CD1c-positive myeloid dendritic cell (primary cell): ENCODE measurements at regions not wholly inside any gene's neighbourhood (a gene's known extent, or its start where the extent isn't known, plus 50 kb on each side); places are given as distances from the start of the nearest gene placed in this dataset.

ENCODE experiments used
- DNase-seq: peaks from one replicate; pipeline ENCODE4 v3.0.0-alpha.2; 2016; ENCODE audit errors: extremely low spot score

GRCh38 chr11:64457416-64458010 lies 98.2 kb upstream of the SLC22A11 start:
- no peak for DNase-seq

- DNase-seq = no peak
Observed at GRCh38 chr11:64458997-64459396, 96.7 kb upstream of the SLC22A11 start.

- no peak for DNase-seq
Observed at GRCh38 chr11:64459609-64460008, 96.1 kb upstream of the SLC22A11 start.

GRCh38 chr11:64461081-64461480 lies 94.7 kb upstream of the SLC22A11 start:
- DNase-seq = no peak

GRCh38 chr11:64466115-64466718 lies 89.5 kb upstream of the SLC22A11 start:
- DNase-seq = no peak

GRCh38 chr11:64469288-64469687 lies 86.5 kb upstream of the SLC22A11 start:
- no peak for DNase-seq

GRCh38 chr11:64472593-64473455 lies 82.9 kb upstream of the SLC22A11 start:
- DNase-seq = no peak

- DNase-seq = no peak
Observed at GRCh38 chr11:64474680-64475079, 81.1 kb upstream of the SLC22A11 start.

- no peak for DNase-seq
Observed at GRCh38 chr11:64475145-64475544, 80.6 kb upstream of the SLC22A11 start.

GRCh38 chr11:64476881-64477280 lies 78.9 kb upstream of the SLC22A11 start:
- DNase-seq = no peak

GRCh38 chr11:64477675-64478074 lies 78.1 kb upstream of the SLC22A11 start:
- DNase-seq = no peak

- no peak for DNase-seq
Observed at GRCh38 chr11:64482588-64482987, 73.2 kb upstream of the SLC22A11 start.

- no peak for DNase-seq
Observed at GRCh38 chr11:64484191-64485022, 71.3 kb upstream of the SLC22A11 start.

- DNase-seq = no peak
Observed at GRCh38 chr11:64485074-64485473, 70.7 kb upstream of the SLC22A11 start.

GRCh38 chr11:64489831-64490441 lies 65.8 kb upstream of the SLC22A11 start:
- peak; percentile 64 for DNase-seq

GRCh38 chr11:64490562-64491216 lies 65.1 kb upstream of the SLC22A11 start:
- DNase-seq = no peak

- peak; percentile 54 for DNase-seq
Observed at GRCh38 chr11:64492561-64492960, 63.2 kb upstream of the SLC22A11 start.

- DNase-seq = peak; percentile 48
Observed at GRCh38 chr11:64498136-64498535, 57.6 kb upstream of the SLC22A11 start.

GRCh38 chr11:64499261-64500004 lies 56.3 kb upstream of the SLC22A11 start:
- DNase-seq = peak; percentile 10
